ENCODE measurements at regions not wholly inside any gene's neighbourhood (a gene's known extent, or its start where the extent isn't known, plus 50 kb on each side); places are given as distances from the start of the nearest gene placed in this dataset.

GRCh38 chr2:125070726-125071505 lies 1045.8 kb downstream of the CNTNAP5 start:
- no peak for DNase-seq

- DNase-seq: no peak
These were observed 1048.4 kb downstream of the CNTNAP5 start for GRCh38 chr2:125073440-125073839.

- DNase-seq: no peak
These were observed 1060.8 kb downstream of the CNTNAP5 start for GRCh38 chr2:125085904-125086303.

GRCh38 chr2:125086313-125087184 lies 1061.5 kb downstream of the CNTNAP5 start:
- no peak for DNase-seq

GRCh38 chr2:125092276-125093009 lies 1067.4 kb downstream of the CNTNAP5 start:
- DNase-seq: no peak

GRCh38 chr2:125095826-125096225 lies 1070.7 kb downstream of the CNTNAP5 start:
- no peak for DNase-seq

GRCh38 chr2:125106710-125107109 lies 1081.6 kb downstream of the CNTNAP5 start:
- no peak for DNase-seq

- no peak for DNase-seq
These were observed 1082.4 kb downstream of the CNTNAP5 start for GRCh38 chr2:125107446-125107845.

- DNase-seq: no peak
These were observed 1083.2 kb downstream of the CNTNAP5 start for GRCh38 chr2:125108251-125108650.

GRCh38 chr2:125125902-125126301 lies 1100.8 kb downstream of the CNTNAP5 start:
- DNase-seq: no peak

- DNase-seq: no peak
These were observed 1135.9 kb downstream of the CNTNAP5 start for GRCh38 chr2:125160947-125161346.

GRCh38 chr2:125167152-125167551 lies 1142.1 kb downstream of the CNTNAP5 start:
- no peak for DNase-seq

- DNase-seq: no peak
These were observed 1142.7 kb downstream of the CNTNAP5 start for GRCh38 chr2:125167820-125168219.

GRCh38 chr2:125168442-125168841 lies 1143.4 kb downstream of the CNTNAP5 start:
- no peak for DNase-seq

- no peak for DNase-seq
These were observed 1144.1 kb downstream of the CNTNAP5 start for GRCh38 chr2:125169022-125169763.

GRCh38 chr2:125169764-125170146 lies 1144.7 kb downstream of the CNTNAP5 start:
- DNase-seq: no peak

- DNase-seq: no peak
These were observed 1147.1 kb downstream of the CNTNAP5 start for GRCh38 chr2:125172181-125172580.

- no peak for DNase-seq
These were observed 1150.3 kb downstream of the CNTNAP5 start for GRCh38 chr2:125175415-125175814.

GRCh38 chr2:125185691-125186270 lies 1160.7 kb downstream of the CNTNAP5 start:
- no peak for DNase-seq

GRCh38 chr2:125207431-125207830 lies 1182.3 kb downstream of the CNTNAP5 start:
- DNase-seq: no peak

- DNase-seq: no peak
These were observed 1191.2 kb downstream of the CNTNAP5 start for GRCh38 chr2:125216321-125216720.

- DNase-seq: no peak
These were observed 1199.1 kb downstream of the CNTNAP5 start for GRCh38 chr2:125224188-125224587.
